ENCODE measurements at regions not wholly inside any gene's neighbourhood (a gene's known extent, or its start where the extent isn't known, plus 50 kb on each side); places are given as distances from the start of the nearest gene placed in this dataset.

- peaks cover 22% of the 10 kb centered on the region for H3K27me3 Mint-ChIP-seq
- CTCF ChIA-PET, result no interaction called here
- no peaks in the 10 kb centered on the region for H3K36me3 ChIP-seq (replicated peaks in 1 of 2; ENCODE audit: control extremely low read depth in 1 of 2, control insufficient read depth in 1 of 2, extremely low read depth in 1 of 2, insufficient read depth in 2 of 2, low read length in 1 of 2)
- H3K4me1 Mint-ChIP-seq, result no peaks in the 10 kb centered on the region
- H3K4me1 ChIP-seq (ENCODE audit: control insufficient read depth in 2 of 2, insufficient read depth in 2 of 2, low read length in 2 of 2), result no peaks in the 10 kb centered on the region
- no peak overlapping the region for H3K4me3 ChIP-seq (ENCODE audit: control extremely low read depth in 1 of 5, extremely low read depth in 1 of 5, insufficient read depth in 1 of 5, low read depth in 2 of 5, low read length in 4 of 5)
- no peak overlapping the region for H2AFZ ChIP-seq (ENCODE audit: insufficient read depth, low read depth, low read length, poor library complexity, severe bottlenecking)
- H3K4me2 ChIP-seq (replicated peaks; ENCODE audit: low read depth, low read length, poor library complexity, severe bottlenecking), result no peak overlapping the region
- ATAC-seq (ENCODE audit: low read depth), result no peak
- no peaks in the 10 kb centered on the region for H3K79me2 ChIP-seq (ENCODE audit: control insufficient read depth, insufficient read depth, low read length)
- H4K20me1 ChIP-seq (ENCODE audit: control insufficient read depth, insufficient read depth, low read length, poor library complexity, severe bottlenecking), result no peaks in the 10 kb centered on the region
- POLR2A ChIA-PET, result no interaction called here
- no peak overlapping the region for H3K9ac ChIP-seq (ENCODE audit: low read length)
- H3K27ac ChIP-seq (ENCODE audit: low read length in 2 of 2), result no peak overlapping the region
- H3K27me3 ChIP-seq (replicated peaks in 1 of 4; ENCODE audit: control extremely low read depth in 1 of 4, control insufficient read depth in 3 of 4, insufficient read depth in 4 of 4, low read length in 3 of 4), result peaks cover 0 to 13% (median 5%) of the 10 kb centered on the region in 4 experiments
- TF ChIP-seq CTCF (IDR thresholded peaks at IDR 0.05) (no peak), EZH2 (IDR thresholded peaks at IDR 0.05; ENCODE audit: borderline replicate concordance, insufficient read depth, low read depth, low read length, poor library complexity, severe bottlenecking) (no peak)
- intact Hi-C loops (cut with micrococcal nuclease), result no loop called here
- no peaks in the 10 kb centered on the region for H3K9me3 ChIP-seq (ENCODE audit: control extremely low read depth in 1 of 3, control insufficient read depth in 2 of 3, insufficient read depth in 1 of 3, low read length in 2 of 3)
- H3K4me3 Mint-ChIP-seq, result no peak overlapping the region
- no peaks in the 10 kb centered on the region for H3K9me3 Mint-ChIP-seq (ENCODE audit: insufficient read depth)
- WGBS (ENCODE audit: insufficient coverage), result 100% methylated on average over 1 of the region's 1 CpG
- H3K27ac Mint-ChIP-seq, result no peak overlapping the region
- DNase-seq, result no peak
These were observed 171.7 kb downstream of the ATG4C start for GRCh38 chr1:62955666-62956065.

- H3K27me3 Mint-ChIP-seq, result peaks cover 20% of the 10 kb centered on the region
- ATAC-seq (ENCODE audit: low read depth), result no peak
- no peak overlapping the region for H3K4me3 Mint-ChIP-seq
- H4K20me1 ChIP-seq (ENCODE audit: control insufficient read depth, insufficient read depth, low read length, poor library complexity, severe bottlenecking), result no peaks in the 10 kb centered on the region
- no peaks in the 10 kb centered on the region for H3K9me3 Mint-ChIP-seq (ENCODE audit: insufficient read depth)
- no peak overlapping the region for H3K27ac Mint-ChIP-seq
- no peak overlapping the region for H3K9ac ChIP-seq (ENCODE audit: low read length)
- H3K4me1 ChIP-seq (ENCODE audit: control insufficient read depth in 2 of 2, insufficient read depth in 2 of 2, low read length in 2 of 2), result no peaks in the 10 kb centered on the region
- no peak overlapping the region for H3K4me3 ChIP-seq (ENCODE audit: control extremely low read depth in 1 of 5, extremely low read depth in 1 of 5, insufficient read depth in 1 of 5, low read depth in 2 of 5, low read length in 4 of 5)
- no peaks in the 10 kb centered on the region for H3K79me2 ChIP-seq (ENCODE audit: control insufficient read depth, insufficient read depth, low read length)
- ChIA-PET POLR2A (no interaction called here), CTCF (no interaction called here)
- H3K36me3 ChIP-seq (replicated peaks in 1 of 2; ENCODE audit: control extremely low read depth in 1 of 2, control insufficient read depth in 1 of 2, extremely low read depth in 1 of 2, insufficient read depth in 2 of 2, low read length in 1 of 2), result no peaks in the 10 kb centered on the region
- H3K9me3 ChIP-seq (ENCODE audit: control extremely low read depth in 1 of 3, control insufficient read depth in 2 of 3, insufficient read depth in 1 of 3, low read length in 2 of 3), result no peaks in the 10 kb centered on the region
- TF ChIP-seq EZH2 (IDR thresholded peaks at IDR 0.05; ENCODE audit: borderline replicate concordance, insufficient read depth, low read depth, low read length, poor library complexity, severe bottlenecking) (no peak), CTCF (IDR thresholded peaks at IDR 0.05) (no peak)
- H3K27ac ChIP-seq (ENCODE audit: low read length in 2 of 2), result no peak overlapping the region
- 57% methylated on average over 1 of the region's 4 CpGs for WGBS (ENCODE audit: insufficient coverage)
- intact Hi-C loops (cut with micrococcal nuclease), result no loop called here
- H3K4me1 Mint-ChIP-seq, result no peaks in the 10 kb centered on the region
- H2AFZ ChIP-seq (ENCODE audit: insufficient read depth, low read depth, low read length, poor library complexity, severe bottlenecking), result no peak overlapping the region
- H3K4me2 ChIP-seq (replicated peaks; ENCODE audit: low read depth, low read length, poor library complexity, severe bottlenecking), result no peak overlapping the region
- peaks cover 0 to 9% (median 0%) of the 10 kb centered on the region in 4 experiments for H3K27me3 ChIP-seq (replicated peaks in 1 of 4; ENCODE audit: control extremely low read depth in 1 of 4, control insufficient read depth in 3 of 4, insufficient read depth in 4 of 4, low read length in 3 of 4)
- no peak for DNase-seq
These were observed 178.3 kb downstream of the ATG4C start for GRCh38 chr1:62962014-62962812.

Data from B cell (primary cell).